Right lobe of liver (tissue), 6 donors: ENCODE measurements at regions not wholly inside any gene's neighbourhood (a gene's known extent, or its start where the extent isn't known, plus 50 kb on each side); places are given as distances from the start of the nearest gene placed in this dataset.

Source experiments
- ATAC-seq, 4 donors: fragments of 200-7000 bp; cut with Tn5 transposase; one replicate each; pipeline ENCODE4 v1.9.1; 2020; ENCODE audit warnings: mild to moderate bottlenecking in 4 of 4, moderate library complexity in 4 of 4
- DNase-seq, 3 donors: peaks; one replicate each; pipeline ENCODE4 v3.0.0-alpha.2; 2020
- H3K27ac ChIP-seq, 3 donors: fragments of 200-600 bp; one replicate each; pipeline ENCODE4 v1.8.0; 2022
- H3K27me3 ChIP-seq, 2 donors: fragments of 200-600 bp; one replicate each; pipeline ENCODE4 v1.8.0; 2022
- H3K36me3 ChIP-seq, 4 donors: fragments of 200-600 bp; sonication (generic) in 1 of 4; one replicate each; pipeline versions ENCODE4 v1.5.1 to v1.8.0; 2017 to 2022; ENCODE audit warnings: control low read depth in 1 of 4
- H3K4me1 ChIP-seq, 4 donors: fragments of 200-600 bp; sonication (generic) in 1 of 4; one replicate each; pipeline versions ENCODE4 v1.5.1 to v1.8.0; 2017 to 2022; ENCODE audit warnings: control low read depth in 1 of 4
- H3K4me3 ChIP-seq, 3 donors: fragments of 200-600 bp; one replicate each; pipeline ENCODE4 v1.8.0; 2022
- H3K9me3 ChIP-seq, 4 donors: fragments of 200-600 bp; sonication (generic) in 1 of 4; one replicate each; pipeline versions ENCODE4 v1.5.1 to v1.8.0; 2017 to 2022; ENCODE audit warnings: control low read depth in 1 of 4
- CTCF ChIP-seq, 4 donors: fragments of 200-600 bp in 3 of 4; fragments of 450-650 bp in 1 of 4; IDR thresholded peaks; one replicate each; pipeline versions ENCODE4 v1.5.1 to v1.8.0; 2016 to 2022; ENCODE audit warnings: antibody characterized with exemption in 4 of 4, mild to moderate bottlenecking in 2 of 4
- POLR2A ChIP-seq: fragments of 450-650 bp; IDR thresholded peaks from one replicate; pipeline ENCODE4 v1.6.1; 2017; ENCODE audit warnings: antibody characterized with exemption, mild to moderate bottlenecking
- WGBS: methylation state at CpG from one replicate; pipeline ENCODE4 v1.1.6; 2018; ENCODE audit warnings: low coverage, low lambda C conversion rate; ENCODE audit not compliant: insufficient coverage; ENCODE audit errors: missing lambda C conversion rate; 5-methylcytosine and 5-hydroxymethylcytosine counted together
- intact Hi-C, 2 donors: fragments of 100-400 bp; cut with DNase I; formaldehyde crosslinking; loops; one replicate each; pipeline versions ENCODE4 v1.11.2 to v1.14.1; 2022
- donor health status: DM: no; HTN: yes; CAD: no.
- donor health status: DM: no; HTN: no; CAD: no.
- donor health status: DM: no; HTN: no; CAD: no.
- donor health status: DM: no; HTN: yes; CAD: no.
- donor health status: DM: no; HTN: yes; CAD: no.

DNA sequence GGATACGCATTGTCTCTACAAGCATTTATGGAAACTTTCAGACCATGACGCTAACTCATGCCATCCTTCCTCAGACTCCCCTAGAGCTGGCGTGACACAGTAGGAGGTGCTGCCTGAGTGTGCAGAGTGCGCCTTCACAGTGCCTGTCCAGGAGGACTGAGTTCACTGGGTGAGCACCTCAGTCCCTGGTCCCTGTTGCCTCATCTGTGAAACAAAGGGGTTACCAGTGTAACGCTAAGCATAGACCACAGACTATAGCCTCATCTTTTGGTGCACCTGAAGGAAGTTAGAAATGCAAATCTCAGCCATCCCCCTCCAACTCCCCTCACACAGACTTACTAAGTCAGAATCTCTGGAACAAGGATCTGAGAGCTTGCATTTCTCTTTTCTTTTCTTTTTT, 142.8 kb downstream of the TMEM17 start:
- H3K27me3 ChIP-seq, result no peaks in the 10 kb centered on the region
- H3K27ac ChIP-seq, result no peak overlapping the region
- no peak for ATAC-seq
- no peak for DNase-seq
- no peak overlapping the region for H3K4me3 ChIP-seq
- no peaks in the 10 kb centered on the region for H3K4me1 ChIP-seq
- no peaks in the 10 kb centered on the region for H3K9me3 ChIP-seq
- WGBS, result 83% methylated on average over 1 of the region's 5 CpGs
- H3K36me3 ChIP-seq, result no peaks in the 10 kb centered on the region
- TF ChIP-seq POLR2A (no peak), CTCF (IDR thresholded peaks at IDR 0.05) (no peak)
- intact Hi-C loops, result no loop called here

DNA sequence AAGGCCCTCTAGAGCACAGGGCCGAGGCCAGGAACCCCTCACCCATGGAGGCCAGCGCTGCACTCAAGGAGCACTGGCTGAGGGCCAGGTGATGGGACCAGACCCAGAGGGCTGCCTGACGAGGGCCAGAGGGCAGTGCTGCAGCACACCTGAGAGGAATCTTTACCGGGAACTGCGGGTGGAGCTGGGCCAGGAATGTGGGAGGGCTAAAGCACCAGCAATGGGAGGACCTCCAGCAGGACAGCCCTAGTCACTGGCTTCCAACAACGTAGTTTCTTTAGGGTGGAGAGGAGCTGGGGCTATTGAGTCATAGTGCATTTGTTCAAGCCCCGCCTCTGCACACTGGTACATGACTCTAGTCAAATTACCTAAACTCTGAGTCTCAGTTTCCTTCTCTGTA, 143.4 kb downstream of the TMEM17 start:
- Histone ChIP-seq H3K36me3 (no peaks in the 10 kb centered on the region), H3K27me3 (no peaks in the 10 kb centered on the region), H3K4me3 (no peak overlapping the region), H3K27ac (no peak overlapping the region), H3K9me3 (no peaks in the 10 kb centered on the region), H3K4me1 (no peaks in the 10 kb centered on the region)
- TF ChIP-seq POLR2A (no peak), CTCF (IDR thresholded peaks at IDR 0.05) (no peak)
- no peak for DNase-seq
- WGBS, result 82% methylated on average over 2 of the region's 7 CpGs
- intact Hi-C loops, result no loop called here
- ATAC-seq, result no peak

GRCh38 chr2:62361964-62362363, 144.0 kb downstream of the TMEM17 start:
- DNase-seq, result no peak
- intact Hi-C loops, result no loop called here
- no peaks in the 10 kb centered on the region for H3K9me3 ChIP-seq
- no peaks in the 10 kb centered on the region for H3K4me1 ChIP-seq
- 89% methylated on average over 1 of the region's 2 CpGs for WGBS
- no peaks in the 10 kb centered on the region for H3K36me3 ChIP-seq
- no peak overlapping the region for H3K27ac ChIP-seq
- TF ChIP-seq CTCF (IDR thresholded peaks at IDR 0.05) (no peak), POLR2A (no peak)
- no peaks in the 10 kb centered on the region for H3K27me3 ChIP-seq
- no peak overlapping the region for H3K4me3 ChIP-seq
- no peak for ATAC-seq

GRCh38 chr2:62354771-62355561, 151.0 kb downstream of the TMEM17 start:
- intact Hi-C loops, result no loop called here
- H3K4me3 ChIP-seq, result no peak overlapping the region
- WGBS, result 75% methylated on average over 8 of the region's 9 CpGs
- TF ChIP-seq CTCF (IDR thresholded peaks at IDR 0.05) (no peak), POLR2A (no peak)
- H3K9me3 ChIP-seq, result no peaks in the 10 kb centered on the region
- H3K4me1 ChIP-seq, result no peaks in the 10 kb centered on the region
- no peak overlapping the region for H3K27ac ChIP-seq
- H3K27me3 ChIP-seq, result no peaks in the 10 kb centered on the region
- DNase-seq (no peak), ATAC-seq (no peak)
- H3K36me3 ChIP-seq, result no peaks in the 10 kb centered on the region
